ENCODE measurements at regions not wholly inside any gene's neighbourhood (a gene's known extent, or its start where the extent isn't known, plus 50 kb on each side); places are given as distances from the start of the nearest gene placed in this dataset.

GRCh38 chr1:244197851-244198375, 146.8 kb downstream of the ZBTB18 start:
- WGBS, 3 donors, result 92 to 93% (median 92%) methylated on average over 7 of the region's 7 CpGs
- Histone ChIP-seq H3K4me1 (no peaks in the 10 kb centered on the region), H3K4me3 (no peak overlapping the region), H3K36me3 (ENCODE audit: insufficient read depth in 1 of 2, low read depth in 1 of 2) (no peaks in the 10 kb centered on the region), H3K9me3 (no peaks in the 10 kb centered on the region), H3K27ac (no peak overlapping the region), H3K27me3 (ENCODE audit: insufficient read depth in 3 of 3, low read length in 2 of 3) (no peaks in the 10 kb centered on the region)
- ATAC-seq (no peak), DNase-seq (no peak)
- TF ChIP-seq CTCF (IDR thresholded peaks at IDR 0.05), result no peak
- intact Hi-C loops (cut with DNase I), result no loop called here

GRCh38 chr1:244199902-244200301, 148.8 kb downstream of the ZBTB18 start:
- Histone ChIP-seq H3K27ac (no peak overlapping the region), H3K27me3 (ENCODE audit: insufficient read depth in 3 of 3, low read length in 2 of 3) (peaks cover 0 to 2% (median 0%) of the 10 kb centered on the region in 3 donors), H3K4me1 (no peaks in the 10 kb centered on the region), H3K9me3 (no peaks in the 10 kb centered on the region), H3K4me3 (no peak overlapping the region), H3K36me3 (ENCODE audit: insufficient read depth in 1 of 2, low read depth in 1 of 2) (no peaks in the 10 kb centered on the region)
- no peak for TF ChIP-seq CTCF (IDR thresholded peaks at IDR 0.05)
- WGBS, 3 donors, result 94 to 98% (median 96%) methylated on average over 4 of the region's 4 CpGs
- DNase-seq, result no peak
- intact Hi-C loops (cut with DNase I), result no loop called here
- peak; percentile 46 to 79 (median 76) for ATAC-seq

GRCh38 chr1:244200596-244200995, 149.5 kb downstream of the ZBTB18 start:
- WGBS, 3 donors, result 71 to 85% (median 78%) methylated on average over 8 of the region's 8 CpGs
- intact Hi-C loops (cut with DNase I), result no loop called here
- ATAC-seq, result peak in 2 of 4 donors; percentile 40

GRCh38 chr1:244201750-244202149, 150.7 kb downstream of the ZBTB18 start:
- Histone ChIP-seq H3K36me3 (ENCODE audit: insufficient read depth in 1 of 2, low read depth in 1 of 2) (no peaks in the 10 kb centered on the region), H3K4me1 (no peaks in the 10 kb centered on the region), H3K4me3 (no peak overlapping the region), H3K27me3 (ENCODE audit: insufficient read depth in 3 of 3, low read length in 2 of 3) (peaks cover 0 to 2% (median 0%) of the 10 kb centered on the region in 3 donors), H3K27ac (no peak overlapping the region), H3K9me3 (no peaks in the 10 kb centered on the region)
- ATAC-seq (no peak), DNase-seq (no peak)
- no peak for TF ChIP-seq CTCF (IDR thresholded peaks at IDR 0.05)
- intact Hi-C loops (cut with DNase I), result no loop called here
- 92 to 95% (median 95%) methylated on average over 8 of the region's 8 CpGs for WGBS, 3 donors

More at GRCh38 chr1:244200596-244200995, 149.5 kb downstream of the ZBTB18 start:
- TF ChIP-seq CTCF (IDR thresholded peaks at IDR 0.05), result no peak
- H3K9me3 ChIP-seq, result no peaks in the 10 kb centered on the region
- DNase-seq, result no peak
- H3K27ac ChIP-seq, result no peak overlapping the region
- peaks cover 0 to 2% (median 0%) of the 10 kb centered on the region in 3 donors for H3K27me3 ChIP-seq (ENCODE audit: insufficient read depth in 3 of 3, low read length in 2 of 3)
- no peaks in the 10 kb centered on the region for H3K4me1 ChIP-seq
- no peaks in the 10 kb centered on the region for H3K36me3 ChIP-seq (ENCODE audit: insufficient read depth in 1 of 2, low read depth in 1 of 2)
- H3K4me3 ChIP-seq, result no peak overlapping the region

GRCh38 chr1:244204004-244204403, 152.9 kb downstream of the ZBTB18 start:
- Histone ChIP-seq H3K4me3 (no peak overlapping the region), H3K4me1 (no peaks in the 10 kb centered on the region), H3K27ac (no peak overlapping the region), H3K27me3 (ENCODE audit: insufficient read depth in 3 of 3, low read length in 2 of 3) (peaks cover 0 to 2% (median 0%) of the 10 kb centered on the region in 3 donors), H3K9me3 (no peaks in the 10 kb centered on the region), H3K36me3 (ENCODE audit: insufficient read depth in 1 of 2, low read depth in 1 of 2) (no peaks in the 10 kb centered on the region)
- no peak for ATAC-seq
- 85 to 91% (median 86%) methylated on average over 9 of the region's 9 CpGs for WGBS, 3 donors
- intact Hi-C loops (cut with DNase I), result no loop called here
- TF ChIP-seq CTCF (IDR thresholded peaks at IDR 0.05), result no peak
- DNase-seq, result no peak
